Right lobe of liver (tissue), 6 donors: ENCODE measurements at regions not wholly inside any gene's neighbourhood (a gene's known extent, or its start where the extent isn't known, plus 50 kb on each side); places are given as distances from the start of the nearest gene placed in this dataset.

Experiments used
- ATAC-seq, 4 donors: fragments of 200-7000 bp; cut with Tn5 transposase; one replicate each; pipeline ENCODE4 v1.9.1; 2020; ENCODE audit warnings: mild to moderate bottlenecking in 4 of 4, moderate library complexity in 4 of 4
- DNase-seq, 3 donors: peaks; one replicate each; pipeline ENCODE4 v3.0.0-alpha.2; 2020
- H3K27ac ChIP-seq, 3 donors: fragments of 200-600 bp; one replicate each; pipeline ENCODE4 v1.8.0; 2022
- H3K27me3 ChIP-seq, 2 donors: fragments of 200-600 bp; one replicate each; pipeline ENCODE4 v1.8.0; 2022
- H3K36me3 ChIP-seq, 4 donors: fragments of 200-600 bp; sonication (generic) in 1 of 4; one replicate each; pipeline versions ENCODE4 v1.5.1 to v1.8.0; 2017 to 2022; ENCODE audit warnings: control low read depth in 1 of 4
- H3K4me1 ChIP-seq, 4 donors: fragments of 200-600 bp; sonication (generic) in 1 of 4; one replicate each; pipeline versions ENCODE4 v1.5.1 to v1.8.0; 2017 to 2022; ENCODE audit warnings: control low read depth in 1 of 4
- H3K4me3 ChIP-seq, 3 donors: fragments of 200-600 bp; one replicate each; pipeline ENCODE4 v1.8.0; 2022
- H3K9me3 ChIP-seq, 4 donors: fragments of 200-600 bp; sonication (generic) in 1 of 4; one replicate each; pipeline versions ENCODE4 v1.5.1 to v1.8.0; 2017 to 2022; ENCODE audit warnings: control low read depth in 1 of 4
- POLR2A ChIP-seq: fragments of 450-650 bp; IDR thresholded peaks from one replicate; pipeline ENCODE4 v1.6.1; 2017; ENCODE audit warnings: antibody characterized with exemption, mild to moderate bottlenecking
- WGBS: methylation state at CpG from one replicate; pipeline ENCODE4 v1.1.6; 2018; ENCODE audit warnings: low coverage, low lambda C conversion rate; ENCODE audit not compliant: insufficient coverage; ENCODE audit errors: missing lambda C conversion rate; 5-methylcytosine and 5-hydroxymethylcytosine counted together
- intact Hi-C, 2 donors: fragments of 100-400 bp; cut with DNase I; formaldehyde crosslinking; loops; one replicate each; pipeline versions ENCODE4 v1.11.2 to v1.14.1; 2022
- small RNA-seq, 2 experiments: library from RNA; depleted of rRNA; stranded (forward); fragments of <200 nt; gene quantifications; one replicate each; pipeline ENCODE3, GENCODE V24; 2016
- TF ChIP-seq, protein P1 (sequence below), 4 donors: fragments of 200-600 bp in 3 of 4; fragments of 450-650 bp in 1 of 4; IDR thresholded peaks; one replicate each; pipeline versions ENCODE4 v1.5.1 to v1.8.0; 2016 to 2022; ENCODE audit warnings: antibody characterized with exemption in 4 of 4, mild to moderate bottlenecking in 2 of 4
- donor health status: DM: no; HTN: yes; CAD: no.
- donor health status: DM: no; HTN: no; CAD: no.
- donor health status: DM: no; HTN: no; CAD: no.
- donor health status: DM: no; HTN: yes; CAD: no.
- donor health status: DM: no; HTN: yes; CAD: no.

DNA sequence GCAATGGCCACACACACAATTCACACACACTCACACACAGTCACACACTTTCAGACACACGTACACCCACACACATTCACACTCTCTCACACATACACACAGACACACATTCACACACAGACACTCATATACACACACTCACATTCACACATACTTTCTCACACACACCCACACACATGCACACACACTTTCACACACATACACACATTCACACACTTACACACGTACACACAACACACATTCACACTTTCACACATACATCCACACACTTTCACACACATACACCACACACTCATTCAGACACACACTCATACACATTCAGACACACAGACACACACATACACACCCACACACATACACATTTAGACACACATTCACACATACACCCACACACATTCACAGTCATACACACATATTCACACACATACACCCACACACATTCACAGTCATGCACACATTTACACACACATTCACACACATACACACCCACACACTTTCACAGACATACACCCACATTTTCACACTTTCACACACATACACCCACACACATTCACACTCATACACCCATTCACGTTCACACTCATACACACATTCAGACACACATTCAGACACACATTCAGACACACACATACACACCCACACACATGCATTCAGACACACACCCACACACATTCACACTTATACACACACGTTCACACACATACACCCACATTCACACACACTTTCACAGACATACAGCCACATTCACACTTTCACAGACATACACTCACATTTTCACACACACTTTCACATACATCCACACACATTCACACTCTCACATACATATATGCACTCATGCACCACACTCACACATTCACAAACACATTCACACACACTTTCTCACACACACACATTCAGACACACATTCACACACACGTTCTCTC lies 52.6 kb upstream of the C14orf180 start:
- no peak overlapping the region for H3K27ac ChIP-seq
- no peaks in the 10 kb centered on the region for H3K4me1 ChIP-seq
- ATAC-seq, result no peak
- no peaks in the 10 kb centered on the region for H3K27me3 ChIP-seq
- no peak for DNase-seq
- H3K9me3 ChIP-seq, result no peaks in the 10 kb centered on the region
- no peaks in the 10 kb centered on the region for H3K36me3 ChIP-seq
- TF ChIP-seq, protein P1, sequence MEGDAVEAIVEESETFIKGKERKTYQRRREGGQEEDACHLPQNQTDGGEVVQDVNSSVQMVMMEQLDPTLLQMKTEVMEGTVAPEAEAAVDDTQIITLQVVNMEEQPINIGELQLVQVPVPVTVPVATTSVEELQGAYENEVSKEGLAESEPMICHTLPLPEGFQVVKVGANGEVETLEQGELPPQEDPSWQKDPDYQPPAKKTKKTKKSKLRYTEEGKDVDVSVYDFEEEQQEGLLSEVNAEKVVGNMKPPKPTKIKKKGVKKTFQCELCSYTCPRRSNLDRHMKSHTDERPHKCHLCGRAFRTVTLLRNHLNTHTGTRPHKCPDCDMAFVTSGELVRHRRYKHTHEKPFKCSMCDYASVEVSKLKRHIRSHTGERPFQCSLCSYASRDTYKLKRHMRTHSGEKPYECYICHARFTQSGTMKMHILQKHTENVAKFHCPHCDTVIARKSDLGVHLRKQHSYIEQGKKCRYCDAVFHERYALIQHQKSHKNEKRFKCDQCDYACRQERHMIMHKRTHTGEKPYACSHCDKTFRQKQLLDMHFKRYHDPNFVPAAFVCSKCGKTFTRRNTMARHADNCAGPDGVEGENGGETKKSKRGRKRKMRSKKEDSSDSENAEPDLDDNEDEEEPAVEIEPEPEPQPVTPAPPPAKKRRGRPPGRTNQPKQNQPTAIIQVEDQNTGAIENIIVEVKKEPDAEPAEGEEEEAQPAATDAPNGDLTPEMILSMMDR (IDR thresholded peaks at IDR 0.05), result no peak
- TF ChIP-seq POLR2A, result no peak
- 46% methylated on average over 5 of the region's 5 CpGs for WGBS
- intact Hi-C loops, result no loop called here
- H3K4me3 ChIP-seq, result no peak overlapping the region

DNA sequence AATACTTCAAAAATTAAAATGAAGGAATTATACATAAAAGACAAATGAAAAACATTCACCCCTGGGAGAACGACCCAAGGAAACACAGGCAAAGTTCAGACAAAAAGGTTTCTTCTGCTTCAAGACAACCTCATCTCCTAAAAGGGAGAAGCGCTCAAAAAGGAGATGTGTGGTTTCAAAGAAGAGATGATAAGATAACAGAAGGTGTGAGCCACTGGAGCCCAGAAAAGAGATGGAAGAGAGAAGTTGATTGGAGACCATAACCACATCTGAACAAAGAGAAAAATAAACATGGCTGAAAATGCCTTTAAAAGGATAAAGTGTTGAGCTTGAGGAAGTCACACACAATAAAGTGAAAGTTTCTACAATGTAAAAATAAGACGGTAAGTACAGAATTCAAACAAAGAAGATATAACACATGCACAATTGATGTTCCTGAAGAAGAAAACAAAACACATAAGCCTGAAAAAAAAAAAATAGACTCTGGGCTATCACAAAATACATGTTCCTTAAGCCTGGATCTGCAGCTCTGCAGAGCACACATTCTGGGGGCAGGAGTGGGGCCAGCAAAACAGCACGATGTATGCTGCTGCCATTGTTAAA lies 51.6 kb upstream of the C14orf180 start:
- intact Hi-C loops, result no loop called here
- ATAC-seq, result no peak
- no peak overlapping the region for H3K4me3 ChIP-seq
- H3K4me1 ChIP-seq, result no peaks in the 10 kb centered on the region
- no peaks in the 10 kb centered on the region for H3K36me3 ChIP-seq
- no peaks in the 10 kb centered on the region for H3K27me3 ChIP-seq
- no peak for DNase-seq
- WGBS, result 68% methylated on average over 4 of the region's 4 CpGs
- TF ChIP-seq POLR2A, result no peak
- TF ChIP-seq, protein P1 (IDR thresholded peaks at IDR 0.05), result no peak
- no peak overlapping the region for H3K27ac ChIP-seq
- H3K9me3 ChIP-seq, result no peaks in the 10 kb centered on the region

DNA sequence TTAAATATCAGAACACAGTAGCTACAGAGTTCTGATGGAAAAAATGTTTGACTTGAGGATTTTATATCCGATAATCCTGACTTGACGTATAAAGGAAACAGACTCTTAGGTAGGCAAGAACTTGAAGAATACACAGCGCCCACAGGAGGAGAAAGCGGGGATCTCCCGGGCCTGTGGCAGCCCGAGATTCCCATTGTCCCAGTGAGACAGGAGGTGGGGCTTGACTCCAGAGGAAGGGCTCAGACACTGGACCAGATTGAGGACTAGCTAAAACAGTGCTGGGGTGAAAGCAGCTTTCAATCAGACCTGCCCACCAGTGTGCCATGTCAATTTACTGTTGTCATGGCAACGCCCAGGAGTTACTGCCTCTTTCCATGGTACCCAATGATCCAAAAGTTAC lies 51.1 kb upstream of the C14orf180 start:
- Histone ChIP-seq H3K27ac (no peak overlapping the region), H3K27me3 (no peaks in the 10 kb centered on the region), H3K36me3 (no peaks in the 10 kb centered on the region), H3K9me3 (no peaks in the 10 kb centered on the region), H3K4me3 (no peak overlapping the region), H3K4me1 (no peaks in the 10 kb centered on the region)
- no peak for TF ChIP-seq POLR2A
- TF ChIP-seq, protein P1 (IDR thresholded peaks at IDR 0.05), result no peak
- no peak for DNase-seq
- 68% methylated on average over 7 of the region's 7 CpGs for WGBS
- no peak for ATAC-seq
- intact Hi-C loops, result no loop called here

Small RNA genes in the stretch of these regions (small RNA-seq; reads per million reads assigned to genes)
- gene RNU6-684P, result 0 reads per million in 2 experiments
